Central memory CD4-positive, alpha-beta T cell (primary cell): ENCODE measurements at regions not wholly inside any gene's neighbourhood (a gene's known extent, or its start where the extent isn't known, plus 50 kb on each side); places are given as distances from the start of the nearest gene placed in this dataset.
"Not testable (repeated sequence)": the region's sequence is repeated elsewhere in the genome, so short reads cannot be mapped to it uniquely, and the experiment has no call there.

ENCODE experiments used
- DNase-seq: peaks from one replicate; pipeline ENCODE4 v3.0.0; 2022

DNA sequence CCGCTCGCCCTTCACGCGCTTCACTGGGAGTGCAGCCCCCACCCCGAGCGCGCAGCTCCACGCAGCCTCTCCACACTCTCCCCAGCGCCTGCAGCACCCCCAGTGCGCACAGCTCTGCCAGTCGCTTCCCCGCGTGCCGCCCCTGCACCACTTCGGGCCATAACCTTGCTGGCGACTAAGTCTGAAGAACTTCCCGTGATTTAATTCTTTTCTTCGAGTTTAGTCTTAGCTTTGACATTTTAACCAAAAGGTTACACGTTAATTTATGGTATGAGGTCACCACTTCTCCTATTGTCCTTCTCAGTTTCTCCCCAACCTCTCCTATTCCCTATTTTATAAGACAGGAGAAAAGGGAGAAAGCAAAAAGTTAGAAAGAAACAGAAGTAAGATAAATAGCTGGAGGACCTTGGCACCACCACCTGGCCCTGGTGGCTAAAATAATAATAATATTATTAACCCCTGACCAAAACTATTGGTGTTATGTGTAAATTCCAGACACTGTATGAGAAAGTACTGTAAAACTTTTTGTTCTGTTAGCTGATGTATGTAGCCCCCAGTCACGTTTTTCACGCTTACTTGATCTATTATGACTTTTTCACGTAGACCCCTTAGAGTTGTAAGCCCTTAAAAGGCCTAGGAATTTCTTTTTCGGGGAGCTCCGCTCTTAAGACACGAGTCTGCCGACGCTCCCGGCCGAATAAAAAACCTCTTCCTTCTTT lies 129.2 kb downstream of the KBTBD2 start:
- DNase-seq = not testable (repeated sequence)

DNA sequence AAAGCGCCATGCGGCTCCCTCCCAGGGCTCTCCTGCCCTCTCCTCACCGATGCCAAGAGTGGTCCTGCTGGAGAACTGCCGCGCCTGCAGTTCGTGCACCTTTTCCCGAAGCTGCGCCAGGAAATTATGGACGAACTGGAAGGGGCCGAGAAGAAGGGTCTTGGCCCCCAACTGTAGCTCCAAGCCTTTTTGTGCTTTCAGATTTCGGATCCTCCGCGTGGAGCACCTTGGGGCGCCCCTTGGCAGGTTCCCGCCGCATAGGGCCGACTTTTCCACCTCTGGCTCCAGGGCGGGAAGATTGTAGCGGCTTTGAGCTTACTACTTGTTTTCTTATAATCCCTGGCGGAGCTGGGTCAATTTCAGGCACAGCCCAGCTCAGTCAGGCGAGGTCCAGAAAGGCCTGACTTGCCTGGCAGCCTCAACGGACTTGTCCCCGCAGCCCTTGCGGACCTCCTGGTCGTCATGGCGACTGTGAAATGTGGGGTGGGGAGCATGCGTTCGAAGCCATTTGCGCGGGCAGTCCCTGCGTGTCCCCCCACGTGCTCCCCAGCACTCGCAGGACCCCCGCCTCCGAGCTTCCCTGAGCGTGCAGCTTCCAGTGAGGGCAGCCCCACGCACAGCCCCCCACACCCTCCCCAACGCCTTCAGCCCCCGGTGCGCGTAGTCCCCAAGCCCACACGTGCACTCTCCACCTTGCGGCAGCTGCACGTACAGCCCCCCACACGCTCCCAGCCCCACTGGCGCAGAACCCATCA lies 129.9 kb downstream of the KBTBD2 start:
- no peak for DNase-seq

DNA sequence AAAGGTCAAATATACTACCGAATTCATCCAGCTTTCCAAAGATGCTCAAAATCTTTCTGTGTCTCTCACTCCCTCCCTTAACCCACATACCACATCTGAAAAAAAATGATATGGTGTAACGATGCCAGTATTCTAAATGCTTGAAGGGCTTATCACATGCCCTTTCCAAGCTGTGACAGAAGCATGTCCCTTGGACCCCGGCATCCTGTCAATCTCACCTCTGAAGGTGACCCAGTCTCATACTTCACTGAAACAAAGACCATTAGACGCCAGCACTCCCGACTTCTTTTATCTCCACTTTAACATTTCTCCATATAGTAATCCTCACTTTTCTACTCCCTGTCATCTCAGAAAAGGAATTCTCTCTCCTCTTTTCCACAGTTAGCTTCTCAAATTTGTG lies 130.8 kb downstream of the KBTBD2 start:
- not testable (repeated sequence) for DNase-seq

GRCh38 chr7:32759859-32760258 lies 131.7 kb downstream of the KBTBD2 start:
- DNase-seq = not testable (repeated sequence)

DNA sequence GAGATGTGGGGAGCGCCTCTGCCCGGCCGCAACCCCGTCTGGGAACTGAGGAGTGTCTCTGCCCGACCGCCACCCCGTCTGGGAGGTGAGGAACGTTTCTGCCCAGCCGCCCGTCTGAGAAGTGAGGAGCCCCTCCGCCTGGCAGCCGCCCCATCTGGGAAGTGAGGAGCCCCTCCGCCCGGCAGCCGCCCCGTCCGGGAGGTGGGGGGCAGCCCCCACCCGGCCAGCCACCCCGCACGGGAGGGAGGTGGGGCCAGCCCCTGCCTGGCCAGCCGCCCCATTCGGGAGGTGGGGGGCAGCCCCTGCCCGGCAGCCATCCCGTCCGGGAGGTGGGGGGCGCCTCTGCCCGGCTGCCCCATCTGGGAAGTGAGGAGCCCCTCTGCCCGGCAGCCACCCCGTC lies 137.7 kb downstream of the KBTBD2 start:
- not testable (repeated sequence) for DNase-seq

DNA sequence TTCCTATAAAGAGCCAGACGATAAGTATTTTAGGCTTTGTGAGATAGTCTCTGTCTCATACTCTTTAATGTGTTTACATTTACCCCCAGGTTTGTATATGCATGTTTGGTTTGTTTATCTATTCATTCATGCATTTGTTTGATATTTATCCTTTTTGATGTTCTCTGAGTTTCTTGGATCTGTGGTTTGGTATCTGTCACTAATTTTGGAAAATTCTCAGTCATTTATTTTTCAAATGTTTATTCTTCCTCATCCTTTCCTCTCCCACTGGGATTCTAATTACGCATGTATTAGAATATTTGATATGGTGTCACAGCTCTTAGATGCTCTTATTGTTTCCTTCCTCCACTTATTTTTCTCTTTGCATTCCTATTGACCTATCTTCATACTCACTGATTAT lies 143.2 kb downstream of the KBTBD2 start:
- not testable (repeated sequence) for DNase-seq

- not testable (repeated sequence) for DNase-seq
These were observed 144.0 kb downstream of the KBTBD2 start for GRCh38 chr7:32747443-32748148.

DNA sequence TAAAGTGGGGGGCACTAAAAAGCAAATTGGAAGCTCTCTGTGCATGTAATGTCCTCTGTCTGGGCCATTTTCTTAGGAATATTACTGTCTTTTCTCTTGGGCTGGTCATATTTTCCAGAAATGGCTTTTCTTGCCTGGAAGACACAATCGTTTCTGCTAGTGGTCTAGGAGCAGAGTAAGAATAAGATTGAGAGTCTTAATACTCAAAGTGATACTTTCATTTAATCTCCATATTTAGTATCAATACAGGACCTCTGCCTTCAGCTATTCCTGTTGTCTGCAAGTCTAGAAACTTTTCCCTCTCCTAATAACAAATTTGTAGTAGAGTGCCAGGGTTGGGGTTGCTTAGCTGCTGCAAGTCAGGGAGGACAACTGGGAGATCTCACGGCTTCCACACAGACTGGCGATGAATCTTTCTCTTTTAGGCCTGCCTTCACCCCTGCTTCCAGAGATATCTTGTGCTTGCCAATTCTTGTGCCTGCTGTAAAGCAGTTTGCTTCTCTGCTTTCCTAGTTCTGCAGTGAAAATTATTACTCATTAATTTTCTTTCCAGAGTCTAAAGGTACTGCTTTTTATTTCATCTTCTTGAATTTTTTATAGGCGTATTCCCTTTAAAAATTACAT lies 149.6 kb downstream of the KBTBD2 start:
- not testable (repeated sequence) for DNase-seq

DNA sequence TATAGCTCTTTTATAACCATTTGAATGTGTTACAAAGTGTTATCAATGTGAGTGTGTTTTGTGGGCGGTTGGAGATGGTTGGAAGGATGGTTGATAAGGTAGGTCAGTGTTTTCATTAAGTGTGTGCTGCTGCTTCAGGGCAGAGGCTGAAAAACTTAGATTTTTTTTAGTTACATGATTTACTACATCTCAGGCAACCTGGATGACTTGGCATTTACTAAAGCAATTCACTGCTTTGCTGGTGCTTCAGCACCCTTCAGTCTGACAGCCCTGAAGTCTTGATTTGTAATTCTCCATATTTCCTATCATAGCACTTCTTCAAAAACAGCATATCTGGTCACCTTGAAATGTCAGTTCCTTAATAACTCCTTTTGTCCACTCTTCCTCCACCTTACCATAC lies 151.8 kb downstream of the KBTBD2 start:
- not testable (repeated sequence) for DNase-seq

GRCh38 chr7:32738390-32738789 lies 153.2 kb downstream of the KBTBD2 start:
- DNase-seq = not testable (repeated sequence)

- not testable (repeated sequence) for DNase-seq
These were observed 158.8 kb downstream of the KBTBD2 start for GRCh38 chr7:32732767-32733166.

GRCh38 chr7:32729335-32729675 lies 162.3 kb downstream of the KBTBD2 start:
- not testable (repeated sequence) for DNase-seq

GRCh38 chr7:32728412-32729334 lies 162.9 kb downstream of the KBTBD2 start:
- DNase-seq = peak; percentile 16

DNA sequence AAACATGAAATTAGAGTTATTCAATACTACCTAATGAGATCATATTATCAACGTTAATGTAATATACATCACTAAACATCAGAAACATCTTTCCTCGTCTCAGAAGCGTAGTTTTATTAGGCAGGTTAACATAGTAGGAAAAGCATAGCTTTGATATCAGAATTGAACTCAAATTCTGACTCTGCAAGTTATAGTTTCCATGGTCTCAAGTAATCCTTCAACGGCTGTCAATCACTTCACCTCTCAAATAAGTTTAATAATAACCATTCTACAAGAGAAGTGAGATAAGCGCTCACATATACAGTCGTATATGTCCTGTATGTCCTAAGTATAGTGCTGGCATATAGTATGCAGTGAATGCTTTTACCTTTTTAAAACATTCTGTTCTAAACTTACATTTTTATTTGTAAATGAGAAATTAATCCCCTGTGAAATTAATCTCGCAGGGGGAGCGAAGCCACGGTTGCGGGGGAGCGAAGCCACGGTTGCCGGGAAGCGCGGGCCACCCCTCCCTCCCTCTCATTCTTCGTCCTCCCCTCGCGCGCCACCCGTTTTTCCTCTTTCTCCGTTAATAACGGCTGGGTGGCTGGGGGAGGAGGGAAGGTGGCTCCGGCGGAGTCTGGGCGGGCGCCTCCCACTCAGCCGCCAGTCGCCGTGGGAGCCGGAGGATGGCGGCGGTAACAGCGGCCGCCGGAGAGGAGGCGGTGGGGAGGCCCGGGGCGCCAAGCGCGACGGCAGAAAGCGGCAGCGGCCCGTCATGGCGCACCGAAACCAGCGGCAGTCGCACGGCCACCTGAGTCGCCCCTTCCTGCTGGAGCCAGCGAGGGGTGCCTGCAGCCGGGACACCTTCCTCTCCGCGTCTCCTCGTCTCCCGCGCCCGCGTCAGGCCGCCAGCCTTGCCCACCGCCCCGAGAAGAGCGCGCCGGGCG lies 163.8 kb downstream of the KBTBD2 start:
- DNase-seq = peak; percentile 9

GRCh38 chr7:32722837-32723236 lies 168.7 kb downstream of the KBTBD2 start:
- not testable (repeated sequence) for DNase-seq

- DNase-seq = no peak
These were observed 197.4 kb downstream of the KBTBD2 start for GRCh38 chr7:32694182-32694581.

- peak; percentile 18 for DNase-seq
These were observed 196.9 kb downstream of the AVL9 start for GRCh38 chr7:32691965-32692815.

DNA sequence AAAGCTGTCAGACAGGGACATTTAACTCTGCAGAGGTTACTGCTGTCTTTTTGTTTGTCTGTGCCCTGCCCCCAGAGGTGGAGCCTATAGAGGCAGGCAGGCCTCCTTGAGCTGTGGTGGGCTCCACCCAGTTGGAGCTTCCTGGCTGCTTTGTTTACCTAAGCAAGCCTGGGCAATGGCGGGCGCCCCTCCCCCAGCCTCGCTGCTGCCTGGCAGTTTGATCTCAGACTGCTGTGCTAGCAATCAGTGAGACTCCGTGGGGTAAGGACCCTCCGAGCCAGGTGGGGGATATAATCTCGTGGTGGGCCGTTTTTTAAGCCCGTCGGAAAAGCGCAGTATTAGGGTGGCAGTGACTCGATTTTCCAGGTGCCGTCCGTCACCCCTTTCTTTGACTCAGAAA lies 192.8 kb downstream of the AVL9 start:
- DNase-seq = not testable (repeated sequence)

GRCh38 chr7:32681174-32681518 lies 185.9 kb downstream of the AVL9 start:
- no peak for DNase-seq
